GM20000 (cell line): ENCODE measurements at regions not wholly inside any gene's neighbourhood (a gene's known extent, or its start where the extent isn't known, plus 50 kb on each side); places are given as distances from the start of the nearest gene placed in this dataset.

Experiments used
- DNase-seq: peaks from one replicate; pipeline ENCODE4 v3.0.0; 2012; ENCODE audit warnings: low spot score
- CTCF ChIP-seq: IDR thresholded peaks from 2 replicates; pipeline ENCODE4 v1.5.1; 2012; ENCODE audit warnings: mild to moderate bottlenecking, control low read depth; ENCODE audit errors: extremely low read depth, missing control alignments

- TF ChIP-seq CTCF, result no peak
- DNase-seq, result no peak
These were observed 191.9 kb downstream of the LRIG3 start for GRCh38 chr12:58728397-58728796.

- no peak for DNase-seq
- no peak for TF ChIP-seq CTCF
These were observed 189.2 kb downstream of the LRIG3 start for GRCh38 chr12:58731096-58731495.

- no peak for TF ChIP-seq CTCF
These were observed 187.4 kb downstream of the LRIG3 start for GRCh38 chr12:58732894-58733293.

GRCh38 chr12:58741226-58741625, 179.1 kb downstream of the LRIG3 start:
- DNase-seq, result no peak
- no peak for TF ChIP-seq CTCF

More at GRCh38 chr12:58732894-58733293, 187.4 kb downstream of the LRIG3 start:
- DNase-seq, result no peak

GRCh38 chr12:58745348-58746125, 174.8 kb downstream of the LRIG3 start:
- TF ChIP-seq CTCF, result no peak
- DNase-seq, result no peak

GRCh38 chr12:58747533-58747932, 172.8 kb downstream of the LRIG3 start:
- DNase-seq, result no peak
- no peak for TF ChIP-seq CTCF

- no peak for TF ChIP-seq CTCF
- no peak for DNase-seq
These were observed 169.8 kb downstream of the LRIG3 start for GRCh38 chr12:58750484-58750883.
